HG03280 (cell line): ENCODE measurements at regions not wholly inside any gene's neighbourhood (a gene's known extent, or its start where the extent isn't known, plus 50 kb on each side); places are given as distances from the start of the nearest gene placed in this dataset.

Source experiments
- ATAC-seq: cut with Tn5 transposase; IDR thresholded peaks from one replicate; pipeline ENCODE4 v1.9.1; 2021; ENCODE audit warnings: mild to moderate bottlenecking, moderate library complexity; ENCODE audit not compliant: unreplicated experiment

DNA sequence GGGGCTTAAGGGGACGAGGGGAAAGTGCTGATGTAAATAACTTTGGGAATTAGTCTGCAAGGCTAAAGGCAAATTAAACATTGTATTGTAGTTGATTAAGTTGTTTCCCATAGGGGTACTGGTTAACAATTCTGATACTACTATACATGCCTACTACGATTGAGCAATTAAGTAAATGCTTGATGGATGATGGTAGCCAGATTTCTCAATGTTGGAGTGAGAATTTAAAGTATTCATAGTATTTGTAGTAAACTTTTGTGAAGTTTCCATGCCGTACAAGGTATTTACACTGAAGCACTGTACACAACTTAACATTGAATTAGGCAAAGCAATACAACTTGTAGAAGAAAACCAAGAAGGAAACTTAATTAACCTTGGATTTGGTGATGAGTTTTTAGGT lies 852.3 kb downstream of the QKI start:
- no peak for ATAC-seq

DNA sequence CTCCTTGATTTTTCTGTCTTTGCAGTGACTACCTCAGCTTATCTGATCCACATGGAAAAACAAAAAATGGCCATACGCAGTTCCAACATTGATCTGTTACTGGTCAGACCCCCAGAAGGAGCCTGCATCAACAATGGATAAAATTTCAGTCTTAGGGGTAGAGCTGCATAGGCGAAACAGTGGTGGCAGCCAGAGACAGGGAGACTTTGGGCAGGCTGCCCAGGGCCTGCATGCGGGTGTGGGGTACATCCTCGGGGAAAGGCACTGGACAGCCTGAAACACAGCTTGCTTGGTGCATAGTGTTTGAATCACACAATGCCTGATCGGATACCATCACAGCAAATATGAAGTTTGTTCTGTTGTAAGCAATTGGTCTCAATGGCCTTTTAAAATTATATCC lies 847.8 kb downstream of the QKI start:
- ATAC-seq, result no peak

DNA sequence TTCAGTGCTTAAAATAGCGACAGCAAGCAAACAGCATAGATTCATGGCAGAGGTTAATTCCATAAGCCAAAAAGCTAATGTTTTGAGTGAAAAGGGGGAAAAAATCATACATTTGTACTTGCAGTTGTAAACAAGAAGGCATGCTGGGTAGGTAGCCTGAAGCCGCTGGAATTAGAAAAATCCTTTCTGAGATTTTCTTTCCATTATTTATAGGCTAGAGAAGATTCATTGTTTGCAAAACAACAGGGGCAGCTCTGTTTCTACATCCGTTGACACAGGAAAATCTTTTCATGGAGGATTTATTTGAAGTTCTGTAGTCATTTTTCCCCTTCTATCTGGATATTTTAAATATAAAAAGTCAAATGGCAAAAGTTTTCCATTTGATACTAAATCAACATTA lies 843.9 kb downstream of the QKI start:
- no peak for ATAC-seq

DNA sequence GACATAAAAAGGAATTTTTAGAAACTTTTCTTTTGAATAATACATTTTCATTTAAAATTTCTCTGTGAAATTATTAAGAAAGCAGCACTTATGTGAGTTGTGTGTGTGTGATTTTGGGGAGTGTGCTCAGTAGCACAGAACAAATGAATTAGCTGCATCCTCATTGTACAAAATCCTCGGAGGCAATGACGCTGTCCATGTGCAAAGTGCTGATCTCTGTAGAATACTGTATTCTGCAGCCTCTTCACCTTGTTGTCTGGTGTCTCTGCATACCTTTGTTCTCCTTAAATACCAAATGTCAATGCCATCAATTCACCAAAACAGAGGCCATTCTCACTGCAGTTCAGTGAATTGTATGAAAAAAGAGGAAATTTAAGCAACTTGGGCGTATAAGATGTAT lies 838.4 kb downstream of the QKI start:
- no peak for ATAC-seq

DNA sequence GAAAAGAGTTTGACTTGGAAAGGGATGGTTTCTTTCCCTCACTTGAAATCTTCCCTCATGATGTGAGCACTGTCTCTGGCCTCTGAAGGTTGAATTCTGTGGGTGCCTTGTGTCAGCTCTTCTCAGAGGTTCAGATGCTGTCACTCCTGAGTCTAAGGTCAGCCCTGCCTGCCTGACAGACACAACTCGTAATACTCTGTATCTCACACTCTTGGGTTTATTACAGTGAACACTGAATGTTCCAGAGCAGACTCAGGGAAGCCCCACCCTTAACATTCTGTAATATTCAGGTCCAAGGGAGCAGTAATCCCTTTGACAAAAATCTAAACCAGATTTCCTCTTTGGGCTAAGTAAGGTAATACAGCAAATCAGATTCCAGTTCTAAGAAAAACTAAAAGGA lies 837.8 kb downstream of the QKI start:
- no peak for ATAC-seq

DNA sequence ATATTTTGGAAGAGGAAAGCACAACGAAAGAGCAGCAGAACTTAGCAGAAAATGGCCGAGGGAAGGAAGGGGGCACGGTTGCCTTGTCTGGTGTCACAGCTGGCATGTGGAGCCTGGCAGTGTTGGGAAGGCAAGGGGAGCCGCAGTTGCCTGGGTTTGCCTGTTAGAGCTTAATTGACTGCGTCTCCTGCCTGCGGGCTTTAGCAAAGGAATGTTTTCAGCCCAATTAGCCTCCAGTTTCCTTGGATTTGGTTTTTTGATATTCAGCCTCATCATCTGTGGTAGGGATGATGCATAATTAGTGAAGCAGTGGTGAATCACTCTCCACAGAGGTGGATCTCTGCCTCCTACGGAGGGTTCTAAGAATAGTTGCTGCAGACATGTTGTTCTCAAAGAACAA lies 832.6 kb downstream of the QKI start:
- no peak for ATAC-seq

DNA sequence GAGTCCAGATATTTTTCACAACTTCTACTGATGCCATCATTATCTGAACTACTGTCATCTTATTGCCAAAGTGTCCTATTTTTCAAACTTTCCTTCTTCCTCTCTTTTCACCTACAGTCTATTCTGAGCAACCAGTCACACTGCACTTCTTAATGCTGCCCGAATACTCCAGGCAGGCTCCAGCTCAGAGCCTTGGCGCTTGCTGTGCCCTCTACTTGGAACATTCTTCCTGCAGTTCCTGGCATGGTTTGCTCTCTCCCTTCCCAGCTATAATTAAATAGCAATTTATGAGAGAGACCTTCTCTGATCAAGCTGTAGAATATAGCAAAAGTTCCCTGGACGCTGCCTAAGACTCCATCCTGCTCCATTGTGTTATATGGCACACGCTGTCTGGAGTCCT lies 831.6 kb downstream of the QKI start:
- ATAC-seq, result no peak

DNA sequence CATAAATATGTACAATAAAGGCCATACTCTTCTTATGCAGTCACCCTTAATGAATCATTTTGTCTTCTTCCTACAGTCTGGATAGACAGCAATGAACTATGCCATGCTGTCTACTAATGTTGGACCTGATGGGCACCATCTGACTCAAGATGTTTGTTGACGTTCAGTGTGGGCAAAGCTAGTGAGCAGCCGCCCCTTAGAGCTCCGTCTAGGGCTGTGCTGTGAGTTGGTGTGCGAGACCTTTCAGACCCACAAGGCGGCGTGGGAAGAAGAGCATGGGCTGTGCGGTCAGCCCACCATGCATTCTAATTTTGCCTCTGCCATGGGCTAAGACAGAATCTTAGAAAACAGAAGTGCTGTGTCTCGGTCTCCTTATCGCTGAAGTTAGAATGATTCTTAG lies 829.4 kb downstream of the QKI start:
- ATAC-seq, result no peak

DNA sequence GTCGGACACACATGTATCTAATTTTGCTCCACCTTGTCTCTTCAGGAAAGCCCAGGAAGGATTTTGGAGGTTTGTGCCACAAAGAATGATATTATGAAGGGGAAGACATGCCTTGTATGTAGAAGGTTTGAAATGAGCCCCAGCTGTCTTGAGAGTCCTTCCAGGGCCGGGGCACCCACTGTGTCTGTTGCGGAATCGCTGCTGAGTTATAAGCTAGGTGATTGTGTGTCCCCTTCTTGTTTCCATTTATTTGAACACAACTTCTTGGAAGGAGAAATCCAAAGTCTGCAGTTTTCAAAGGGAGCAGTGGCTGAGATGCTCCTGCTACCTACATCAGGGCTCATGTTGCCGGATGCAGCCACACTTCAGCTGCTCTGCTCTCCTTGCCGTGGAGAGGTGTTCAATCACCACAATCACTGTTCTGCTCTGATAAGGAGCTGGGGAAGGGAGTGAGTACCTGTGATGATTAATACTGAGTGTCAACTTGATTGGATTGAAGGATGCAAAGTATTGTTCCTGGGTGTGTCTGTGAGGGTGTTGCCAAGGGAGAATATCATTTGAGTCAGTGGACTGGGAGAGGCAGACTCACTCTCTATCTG lies 828.6 kb downstream of the QKI start:
- ATAC-seq, result no peak

DNA sequence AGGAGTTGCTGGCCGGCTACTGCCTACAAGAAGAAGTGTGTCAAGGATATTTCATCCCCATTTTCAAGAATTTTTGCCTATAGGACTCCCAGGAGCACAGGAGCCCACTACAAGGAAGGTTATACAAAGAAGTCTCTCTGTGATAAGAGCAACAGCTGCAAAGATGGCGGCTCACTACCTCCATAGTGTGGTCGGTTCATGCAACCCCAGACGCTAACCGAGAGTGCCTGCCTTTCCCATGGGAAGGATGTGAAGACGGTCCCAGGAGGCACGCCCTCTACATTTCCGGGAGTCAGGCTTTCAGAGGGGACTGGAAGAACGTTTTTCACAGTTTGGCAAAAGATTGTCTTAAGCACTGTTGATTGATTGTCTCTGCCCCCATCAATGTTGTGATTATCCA lies 816.3 kb downstream of the QKI start:
- no peak for ATAC-seq

DNA sequence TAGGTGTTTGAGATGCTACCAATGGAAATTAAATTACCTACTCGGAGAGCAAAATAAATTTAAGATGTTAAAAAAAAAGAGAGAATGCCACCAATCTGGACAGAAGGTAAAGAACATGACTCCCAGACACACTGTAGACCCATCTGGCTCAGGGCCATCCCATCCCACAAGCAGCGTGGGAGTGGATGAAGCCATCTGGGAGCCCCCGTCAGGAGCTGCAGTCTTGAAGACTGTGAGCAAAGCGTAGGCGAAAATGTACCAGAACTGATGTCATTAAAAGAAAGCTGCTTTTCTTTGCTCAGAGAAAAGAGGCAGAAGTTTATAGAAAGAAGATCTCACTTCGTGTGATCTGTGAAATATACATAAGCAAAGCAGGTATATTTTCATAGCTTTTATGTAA lies 815.7 kb downstream of the QKI start:
- no peak for ATAC-seq

DNA sequence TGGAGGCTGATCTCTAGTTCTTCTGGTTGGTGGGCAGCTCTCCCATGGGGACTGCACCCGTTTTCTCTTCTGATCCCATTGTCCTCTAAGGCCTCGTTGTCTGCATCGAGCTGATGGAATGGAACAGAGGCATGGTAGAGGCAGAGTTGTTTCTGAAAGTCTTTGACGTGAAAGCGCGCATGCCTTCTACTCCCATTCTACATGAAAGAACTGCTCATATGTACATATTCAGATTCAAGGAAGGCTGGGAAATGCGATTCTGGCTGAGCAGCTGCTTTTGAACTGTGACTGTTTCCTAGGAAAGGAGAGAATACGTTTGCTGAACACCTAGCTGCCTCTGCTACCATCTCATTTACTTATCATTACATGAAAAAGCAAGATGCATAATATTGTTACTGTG lies 815.2 kb downstream of the QKI start:
- ATAC-seq, result no peak

DNA sequence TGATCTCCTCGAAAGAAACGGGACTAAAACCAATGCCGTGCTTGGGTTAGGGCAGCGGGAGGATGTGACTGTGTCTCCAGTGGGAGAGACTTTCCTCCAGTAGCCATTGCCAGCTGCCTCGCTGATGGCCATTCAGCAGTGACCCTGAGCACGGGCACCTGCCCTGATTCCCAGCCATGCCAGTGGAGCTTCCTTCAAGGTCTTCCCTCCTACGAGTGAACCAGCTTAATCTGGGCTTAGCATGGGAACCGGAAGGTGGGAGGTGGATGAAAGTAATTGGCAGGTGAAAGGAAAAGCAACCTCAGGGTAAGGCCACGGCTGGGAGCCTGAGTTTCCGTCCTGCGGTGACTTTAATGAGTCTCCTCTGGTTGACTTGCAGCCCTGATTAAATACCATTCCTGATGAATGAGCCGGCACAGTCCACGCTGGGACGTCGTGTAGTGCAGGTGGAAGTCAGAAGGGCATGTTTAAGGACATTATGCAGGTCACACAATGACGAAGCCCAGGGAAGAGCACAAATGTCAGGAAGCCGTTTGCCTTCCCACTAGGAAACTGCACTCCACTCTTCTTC lies 813.5 kb downstream of the QKI start:
- ATAC-seq, result no peak

DNA sequence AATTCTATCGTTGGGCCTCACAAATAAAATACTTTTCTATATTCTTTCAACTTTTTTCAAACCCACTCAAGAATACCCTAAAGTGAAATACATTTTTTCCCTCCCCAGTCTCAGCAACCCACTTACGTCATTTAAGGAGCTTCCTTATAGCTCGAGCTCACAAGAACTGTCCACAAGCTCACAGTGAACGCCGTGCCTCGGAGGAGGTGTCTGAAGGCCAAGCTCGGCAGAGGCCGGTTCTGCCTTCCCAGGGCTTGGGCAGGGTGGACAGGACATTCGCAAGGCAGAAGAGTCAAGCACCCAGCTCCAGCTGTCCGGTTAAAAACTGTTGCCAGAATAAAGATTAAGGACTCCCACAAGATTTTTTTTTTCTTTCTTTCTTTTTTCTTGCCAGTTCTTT lies 802.3 kb downstream of the QKI start:
- ATAC-seq, result no peak

DNA sequence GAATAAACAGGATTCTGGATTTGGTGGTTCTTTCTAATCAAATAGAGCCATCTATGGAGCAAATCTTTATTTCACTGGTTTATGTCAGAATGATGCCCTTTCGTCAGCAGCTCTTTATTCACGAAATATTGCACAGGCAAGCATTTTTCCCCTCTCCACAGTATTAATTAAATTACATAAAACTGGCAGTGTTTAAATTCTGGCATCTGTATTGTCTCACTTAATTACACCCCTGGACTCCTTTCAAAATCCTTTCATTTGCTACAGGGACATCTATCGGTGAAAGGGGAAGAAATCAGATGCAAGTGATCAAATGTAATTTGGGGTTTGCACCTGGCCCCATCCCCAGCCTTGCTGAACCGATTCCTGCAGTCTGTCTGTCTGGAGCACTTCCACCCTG lies 801.9 kb downstream of the QKI start:
- no peak for ATAC-seq

DNA sequence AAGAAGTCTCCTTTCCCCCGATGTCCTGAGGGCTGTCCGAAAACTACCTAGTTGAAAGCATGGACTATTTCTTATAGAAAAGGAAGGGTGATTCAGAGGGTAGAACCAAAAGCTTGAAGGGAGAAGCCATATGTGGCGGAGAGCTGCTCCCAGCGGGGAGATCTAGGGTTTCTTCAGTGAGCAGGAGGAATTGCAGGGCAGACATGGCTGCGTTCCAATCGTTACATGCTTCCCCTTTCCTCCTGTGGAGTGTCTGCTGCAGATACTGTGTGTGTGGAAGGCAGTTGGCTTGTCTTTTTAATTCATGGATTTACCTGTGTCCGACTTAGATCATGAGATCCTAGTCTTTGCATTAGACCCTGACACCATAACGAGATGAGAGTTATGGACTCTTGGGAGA lies 799.5 kb downstream of the QKI start:
- ATAC-seq, result no peak

DNA sequence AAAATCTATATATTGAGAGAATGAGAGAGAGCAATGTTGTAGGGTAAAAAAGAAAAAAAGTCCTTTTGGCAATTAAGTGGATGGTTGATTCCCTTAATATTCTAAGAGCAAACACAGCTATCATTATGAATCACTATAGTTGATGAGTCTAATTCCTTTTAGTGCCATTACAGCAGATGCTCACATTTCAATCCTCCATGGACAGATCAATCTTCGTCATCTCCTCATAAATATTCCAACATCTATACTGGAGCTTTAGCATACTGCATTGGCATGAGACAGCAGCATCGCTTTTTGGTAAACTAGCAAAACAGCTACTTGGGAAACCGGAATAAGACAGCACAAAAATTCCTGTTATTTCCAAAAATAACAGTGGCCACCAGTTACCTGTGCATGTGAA lies 796.7 kb downstream of the QKI start:
- ATAC-seq, result no peak

DNA sequence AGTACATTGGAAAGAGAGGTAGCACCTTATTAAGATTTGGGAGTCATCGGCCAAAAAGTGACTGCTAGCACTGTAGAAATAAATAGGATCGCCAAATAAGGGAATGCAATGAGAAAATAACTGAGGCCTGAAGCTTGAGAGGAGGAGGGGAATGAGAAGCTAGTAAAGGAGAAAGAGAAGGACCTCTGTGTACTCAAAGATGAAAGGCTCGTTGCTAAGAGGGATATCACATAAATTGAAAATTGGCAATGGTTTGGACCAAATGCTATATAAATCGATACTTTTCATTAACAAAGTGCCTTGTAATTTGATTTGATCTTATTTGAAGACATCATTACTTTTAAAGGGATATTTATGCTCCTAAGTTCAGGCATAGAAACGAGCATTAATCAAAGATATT lies 796.3 kb downstream of the QKI start:
- no peak for ATAC-seq

DNA sequence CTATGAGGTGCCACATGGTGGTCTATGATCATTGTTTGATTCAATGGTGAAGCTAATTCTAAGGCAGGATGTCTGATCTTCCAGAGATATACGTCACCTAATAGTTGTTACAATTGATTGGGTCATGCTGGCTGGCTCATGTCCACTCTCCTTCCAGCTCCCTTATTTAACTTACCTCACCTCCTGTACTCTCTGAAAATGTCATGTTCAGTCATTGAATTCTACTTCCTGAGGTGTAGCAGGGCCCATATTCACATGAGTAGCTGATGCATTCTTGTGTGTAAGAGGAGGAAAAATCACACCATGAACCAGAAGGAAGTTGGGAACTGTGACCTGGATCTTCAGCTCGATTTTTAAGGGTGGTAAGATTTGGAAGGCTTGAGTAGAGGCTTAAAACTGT lies 795.8 kb downstream of the QKI start:
- no peak for ATAC-seq

DNA sequence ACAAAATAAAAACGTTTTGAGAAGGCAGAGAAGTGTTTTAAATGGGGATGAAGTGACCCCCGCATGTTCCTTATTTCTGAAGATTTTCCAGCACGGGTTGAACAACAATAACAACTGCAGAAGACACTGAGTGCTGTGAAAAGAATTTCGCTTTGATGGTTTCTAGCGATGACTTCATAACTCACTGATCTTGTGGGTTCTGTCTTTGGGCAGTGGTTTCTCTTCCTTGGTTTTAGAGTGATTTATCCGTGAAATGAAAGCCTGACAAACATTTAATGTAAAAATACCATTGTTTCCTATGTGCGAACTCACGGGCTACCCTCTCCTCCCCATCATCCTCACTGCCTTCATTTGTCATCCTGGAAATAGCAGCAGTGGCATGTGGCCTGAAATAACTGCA lies 793.9 kb downstream of the QKI start:
- no peak for ATAC-seq

DNA sequence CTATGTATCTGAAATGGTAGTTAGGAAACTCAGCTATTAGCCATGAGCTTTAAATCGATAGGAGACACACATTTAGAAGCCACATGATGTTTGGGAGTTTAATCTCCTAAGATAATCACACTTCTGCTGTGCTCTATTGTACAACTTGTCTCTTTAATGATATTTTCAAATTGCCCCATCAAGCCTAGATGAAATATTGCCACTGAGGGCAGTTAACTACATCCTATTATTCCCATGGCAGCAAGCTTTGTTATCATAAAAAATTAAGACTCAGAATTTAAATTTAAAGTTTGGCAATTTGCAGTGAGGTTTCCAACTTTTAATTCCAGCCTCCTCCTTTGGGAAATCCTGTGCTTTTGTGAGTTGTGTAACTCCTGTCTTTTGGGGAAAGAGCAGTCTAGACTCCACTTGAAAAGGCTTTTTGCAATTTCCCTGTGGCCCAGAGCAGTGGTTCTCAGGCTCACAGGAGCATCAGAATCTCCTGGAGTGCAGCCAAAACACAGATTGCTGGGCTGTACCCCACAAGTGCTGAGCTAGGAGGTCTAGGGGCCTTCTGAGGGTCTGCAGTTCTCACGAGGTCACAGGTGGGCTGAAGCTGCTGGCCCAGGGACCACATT lies 792.4 kb downstream of the QKI start:
- ATAC-seq, result no peak

DNA sequence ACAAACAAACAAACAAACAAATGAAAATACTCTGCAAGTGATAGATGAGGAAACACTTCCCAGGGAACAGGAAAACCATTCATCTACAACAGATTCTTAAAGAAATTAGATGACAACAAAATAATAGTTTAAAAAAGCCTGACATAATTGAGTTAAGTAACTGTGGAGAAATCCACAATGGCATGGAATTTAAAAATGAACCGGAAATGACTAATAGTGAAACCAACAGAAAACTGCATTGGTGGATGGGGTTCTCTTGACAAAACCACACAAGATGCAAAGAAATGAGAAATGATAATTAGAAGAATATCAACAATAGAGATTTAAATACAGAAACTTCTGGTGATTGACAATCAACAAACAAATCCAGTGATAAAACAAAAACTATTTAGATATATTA lies 785.6 kb downstream of the QKI start:
- ATAC-seq, result no peak

DNA sequence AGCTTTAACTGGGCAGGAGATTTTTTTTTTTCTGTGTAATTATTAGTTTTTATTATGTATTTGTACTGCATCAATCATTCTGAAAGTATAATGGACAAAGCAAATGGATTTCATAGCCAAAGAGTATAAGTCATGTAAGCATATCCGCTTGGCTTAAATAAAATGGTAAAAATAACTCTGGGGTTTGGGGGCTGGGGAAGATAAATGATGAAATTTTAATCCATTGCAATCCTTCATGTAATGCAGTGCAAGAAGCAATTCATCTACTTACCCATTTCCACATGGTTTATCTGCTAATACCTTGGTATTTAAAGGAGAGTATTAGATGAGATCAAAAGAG lies 781.4 kb downstream of the QKI start:
- ATAC-seq, result no peak
